ENCODE measurements at regions not wholly inside any gene's neighbourhood (a gene's known extent, or its start where the extent isn't known, plus 50 kb on each side); places are given as distances from the start of the nearest gene placed in this dataset.

GRCh38 chr2:150052457-150052856 is 435.0 kb downstream of the RND3 start:
- H3K36me3 ChIP-seq = no peaks in the 10 kb centered on the region
- no peak for DNase-seq
- no peaks in the 10 kb centered on the region for H3K27me3 ChIP-seq
- H3K4me1 ChIP-seq = no peaks in the 10 kb centered on the region
- no peak overlapping the region for H3K27ac ChIP-seq
- H3K4me3 ChIP-seq = no peak overlapping the region
- TF ChIP-seq POLR2A (IDR thresholded peaks at IDR 0.05) (no peak), CTCF (IDR thresholded peaks at IDR 0.05) (no peak)
- intact Hi-C loops (cut with DNase I; ENCODE audit: low total_unique reads) = no loop called here
- H3K9me3 ChIP-seq = no peaks in the 10 kb centered on the region

DNA sequence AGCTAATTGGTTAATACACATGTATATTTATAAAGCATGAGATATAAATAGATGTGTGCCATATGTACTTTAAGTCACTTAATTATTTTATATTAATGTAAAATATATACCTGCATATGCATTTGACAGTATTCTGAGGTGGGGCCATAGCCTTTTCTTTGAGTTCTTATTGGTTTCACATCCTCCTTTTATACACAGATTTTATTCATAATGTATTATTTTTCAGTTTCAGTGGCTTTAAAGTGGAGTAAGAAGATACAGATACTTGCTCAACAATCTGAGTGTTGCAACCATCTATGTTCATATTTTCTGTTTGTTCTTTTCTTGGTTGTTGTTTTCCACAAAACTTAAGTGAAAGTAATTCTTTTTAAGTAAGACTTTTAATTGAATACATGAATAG is 436.5 kb downstream of the RND3 start:
- Histone ChIP-seq H3K4me3 (no peak overlapping the region), H3K27me3 (no peaks in the 10 kb centered on the region), H3K27ac (no peak overlapping the region), H3K4me1 (no peaks in the 10 kb centered on the region), H3K36me3 (no peaks in the 10 kb centered on the region), H3K9me3 (no peaks in the 10 kb centered on the region)
- no peak for DNase-seq
- no peak for TF ChIP-seq POLR2A (IDR thresholded peaks at IDR 0.05)
- no peak for TF ChIP-seq CTCF (IDR thresholded peaks at IDR 0.05)
- intact Hi-C loops (cut with DNase I; ENCODE audit: low total_unique reads) = no loop called here

- Histone ChIP-seq H3K4me1 (no peaks in the 10 kb centered on the region), H3K9me3 (no peaks in the 10 kb centered on the region), H3K27me3 (no peaks in the 10 kb centered on the region), H3K27ac (no peak overlapping the region), H3K4me3 (no peak overlapping the region), H3K36me3 (no peaks in the 10 kb centered on the region)
- DNase-seq = no peak
- intact Hi-C loops (cut with DNase I; ENCODE audit: low total_unique reads) = no loop called here
- TF ChIP-seq POLR2A (IDR thresholded peaks at IDR 0.05) (no peak), CTCF (IDR thresholded peaks at IDR 0.05) (no peak)
Measured at GRCh38 chr2:150050036-150050435, 437.4 kb downstream of the RND3 start.

DNA sequence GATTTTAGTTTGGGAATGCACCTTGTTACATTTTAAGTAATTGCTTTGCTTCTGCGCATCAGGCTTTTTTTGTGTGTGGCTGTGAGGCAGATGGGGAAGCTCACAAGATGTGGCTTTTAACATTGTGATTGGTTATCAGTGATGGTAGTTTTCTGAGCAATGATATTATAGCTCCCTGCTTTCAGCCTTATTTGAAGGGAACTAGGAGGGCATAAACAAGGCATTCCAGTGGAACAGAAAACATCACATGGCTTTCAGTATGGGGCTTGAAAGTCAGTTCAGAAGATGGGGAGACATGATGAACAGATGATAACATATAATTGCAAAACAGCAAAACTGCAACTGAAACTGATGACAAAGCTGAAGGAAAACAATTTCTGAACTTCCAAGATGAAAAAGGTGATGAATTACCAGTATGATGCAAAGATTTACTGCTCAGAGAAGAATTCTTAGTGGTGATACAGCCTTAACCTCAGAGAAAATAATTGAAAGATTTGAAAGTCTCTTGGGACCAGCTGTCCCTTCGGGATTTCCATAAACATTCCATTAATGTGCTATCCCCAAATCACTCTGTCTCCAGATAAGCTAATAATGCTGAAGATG is 439.7 kb downstream of the RND3 start:
- H3K27me3 ChIP-seq = no peaks in the 10 kb centered on the region
- no peak for TF ChIP-seq POLR2A (IDR thresholded peaks at IDR 0.05)
- TF ChIP-seq CTCF (IDR thresholded peaks at IDR 0.05) = no peak
- intact Hi-C loops (cut with DNase I; ENCODE audit: low total_unique reads) = no loop called here
- H3K9me3 ChIP-seq = no peaks in the 10 kb centered on the region
- H3K27ac ChIP-seq = no peak overlapping the region
- H3K4me3 ChIP-seq = no peak overlapping the region
- no peak for DNase-seq
- H3K36me3 ChIP-seq = no peaks in the 10 kb centered on the region
- H3K4me1 ChIP-seq = no peaks in the 10 kb centered on the region

- Histone ChIP-seq H3K4me3 (no peak overlapping the region), H3K27me3 (no peaks in the 10 kb centered on the region), H3K4me1 (no peaks in the 10 kb centered on the region), H3K36me3 (no peaks in the 10 kb centered on the region), H3K9me3 (no peaks in the 10 kb centered on the region), H3K27ac (no peak overlapping the region)
- no peak for TF ChIP-seq POLR2A (IDR thresholded peaks at IDR 0.05)
- no peak for TF ChIP-seq CTCF (IDR thresholded peaks at IDR 0.05)
- no peak for DNase-seq
- intact Hi-C loops (cut with DNase I; ENCODE audit: low total_unique reads) = no loop called here
Measured at GRCh38 chr2:150046810-150047209, 440.7 kb downstream of the RND3 start.
